Neural cell (in vitro differentiated cells): ENCODE measurements at regions not wholly inside any gene's neighbourhood (a gene's known extent, or its start where the extent isn't known, plus 50 kb on each side); places are given as distances from the start of the nearest gene placed in this dataset.

ENCODE experiments used
- CTCF ChIP-seq: fragments of 450-650 bp; IDR thresholded peaks from 2 replicates; pipeline ENCODE4 v1.5.1; 2014; ENCODE audit warnings: antibody characterized with exemption, mild to moderate bottlenecking, moderate library complexity; ENCODE audit not compliant: poor library complexity, severe bottlenecking
- EP300 ChIP-seq: fragments of 450-650 bp; conservative IDR thresholded peaks from 2 replicates; pipeline ENCODE4 v1.6.1; 2014; ENCODE audit warnings: antibody characterized with exemption, mild to moderate bottlenecking, moderate library complexity; ENCODE audit not compliant: poor library complexity, severe bottlenecking
- EZH2 ChIP-seq: fragments of 200-600, 300-800 bp; shearing (Covaris generic), sonication (generic); IDR thresholded peaks from 2 replicates; pipeline ENCODE4 v1.6.1; 2014; ENCODE audit warnings: antibody characterized with exemption, low read length, borderline replicate concordance, mild to moderate bottlenecking; ENCODE audit not compliant: insufficient read depth, poor library complexity, severe bottlenecking
- POLR2AphosphoS5 ChIP-seq: IDR thresholded peaks from 2 replicates; pipeline ENCODE4 v1.6.1; 2012
- RAD21 ChIP-seq: fragments of 450-650 bp; conservative IDR thresholded peaks from 2 replicates; pipeline ENCODE4 v1.6.1; 2014; ENCODE audit warnings: antibody characterized with exemption, mild to moderate bottlenecking, moderate library complexity
- SMC3 ChIP-seq: fragments of 450-650 bp; conservative IDR thresholded peaks from 2 replicates; pipeline ENCODE4 v1.6.1; 2014; ENCODE audit warnings: antibody characterized with exemption, mild to moderate bottlenecking, moderate library complexity; ENCODE audit not compliant: poor library complexity
- TF ChIP-seq, protein P1 (sequence below): IDR thresholded peaks from 2 replicates; pipeline ENCODE4 v1.6.1; 2012; ENCODE audit warnings: borderline replicate concordance

GRCh38 chr2:94776036-94776435 lies 95.2 kb upstream of the TEKT4 start:
- TF ChIP-seq CTCF (no peak), POLR2AphosphoS5 (no peak), EZH2 (no peak), RAD21 (no peak), SMC3 (no peak), EP300 (no peak)
- TF ChIP-seq, protein P1, sequence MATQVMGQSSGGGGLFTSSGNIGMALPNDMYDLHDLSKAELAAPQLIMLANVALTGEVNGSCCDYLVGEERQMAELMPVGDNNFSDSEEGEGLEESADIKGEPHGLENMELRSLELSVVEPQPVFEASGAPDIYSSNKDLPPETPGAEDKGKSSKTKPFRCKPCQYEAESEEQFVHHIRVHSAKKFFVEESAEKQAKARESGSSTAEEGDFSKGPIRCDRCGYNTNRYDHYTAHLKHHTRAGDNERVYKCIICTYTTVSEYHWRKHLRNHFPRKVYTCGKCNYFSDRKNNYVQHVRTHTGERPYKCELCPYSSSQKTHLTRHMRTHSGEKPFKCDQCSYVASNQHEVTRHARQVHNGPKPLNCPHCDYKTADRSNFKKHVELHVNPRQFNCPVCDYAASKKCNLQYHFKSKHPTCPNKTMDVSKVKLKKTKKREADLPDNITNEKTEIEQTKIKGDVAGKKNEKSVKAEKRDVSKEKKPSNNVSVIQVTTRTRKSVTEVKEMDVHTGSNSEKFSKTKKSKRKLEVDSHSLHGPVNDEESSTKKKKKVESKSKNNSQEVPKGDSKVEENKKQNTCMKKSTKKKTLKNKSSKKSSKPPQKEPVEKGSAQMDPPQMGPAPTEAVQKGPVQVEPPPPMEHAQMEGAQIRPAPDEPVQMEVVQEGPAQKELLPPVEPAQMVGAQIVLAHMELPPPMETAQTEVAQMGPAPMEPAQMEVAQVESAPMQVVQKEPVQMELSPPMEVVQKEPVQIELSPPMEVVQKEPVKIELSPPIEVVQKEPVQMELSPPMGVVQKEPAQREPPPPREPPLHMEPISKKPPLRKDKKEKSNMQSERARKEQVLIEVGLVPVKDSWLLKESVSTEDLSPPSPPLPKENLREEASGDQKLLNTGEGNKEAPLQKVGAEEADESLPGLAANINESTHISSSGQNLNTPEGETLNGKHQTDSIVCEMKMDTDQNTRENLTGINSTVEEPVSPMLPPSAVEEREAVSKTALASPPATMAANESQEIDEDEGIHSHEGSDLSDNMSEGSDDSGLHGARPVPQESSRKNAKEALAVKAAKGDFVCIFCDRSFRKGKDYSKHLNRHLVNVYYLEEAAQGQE: no peak
